Liver (tissue), 8 donors: ENCODE measurements at regions not wholly inside any gene's neighbourhood (a gene's known extent, or its start where the extent isn't known, plus 50 kb on each side); places are given as distances from the start of the nearest gene placed in this dataset.

Experiments
- DNase-seq: peaks from one replicate; pipeline ENCODE4 v3.0.0-alpha.2; 2017; ENCODE audit warnings: low spot score
- H3K27ac ChIP-seq, 2 donors: one replicate each; pipeline ENCODE4 v1.7.0; 2013; ENCODE audit warnings: inconsistent platforms in 2 of 2, low read length in 2 of 2, control low read depth in 1 of 2, low read depth in 1 of 2, mild to moderate bottlenecking in 1 of 2
- H3K27me3 ChIP-seq, 4 donors: one replicate each; pipeline versions ENCODE4 v1.6.1 to v1.7.0; 2013; ENCODE audit warnings: low read length in 3 of 4, inconsistent platforms in 1 of 4, mild to moderate bottlenecking in 1 of 4, moderate library complexity in 1 of 4; ENCODE audit not compliant: control insufficient read depth in 4 of 4, insufficient read depth in 4 of 4
- H3K36me3 ChIP-seq, 4 donors: one replicate each; pipeline versions ENCODE4 v1.6.1 to v1.7.0; 2013; ENCODE audit warnings: low read length in 3 of 4, mild to moderate bottlenecking in 3 of 4, low read depth in 1 of 4, moderate library complexity in 1 of 4; ENCODE audit not compliant: control insufficient read depth in 4 of 4, insufficient read depth in 3 of 4
- H3K4me1 ChIP-seq, 4 donors: one replicate each; pipeline versions ENCODE4 v1.6.1 to v1.7.0; 2013; ENCODE audit warnings: low read length in 3 of 4, mild to moderate bottlenecking in 3 of 4, moderate library complexity in 1 of 4; ENCODE audit not compliant: control insufficient read depth in 4 of 4, insufficient read depth in 4 of 4
- H3K4me3 ChIP-seq, 3 donors: one replicate each; pipeline versions ENCODE4 v1.6.1 to v1.7.0; 2013; ENCODE audit warnings: low read length in 3 of 3, control low read depth in 1 of 3, low read depth in 1 of 3, mild to moderate bottlenecking in 1 of 3
- H3K9ac ChIP-seq, 2 donors: one replicate each; pipeline ENCODE4 v1.7.0; 2013; ENCODE audit warnings: low read length in 2 of 2, mild to moderate bottlenecking in 2 of 2, moderate library complexity in 2 of 2, control low read depth in 1 of 2, low read depth in 1 of 2
- H3K9me3 ChIP-seq, 4 donors: one replicate each; pipeline versions ENCODE4 v1.6.1 to v1.7.0; 2013; ENCODE audit warnings: low read length in 3 of 4; ENCODE audit not compliant: control insufficient read depth in 4 of 4
- EGR1 ChIP-seq, 2 donors: IDR thresholded peaks; 2 replicates each; pipeline ENCODE4 v1.6.1; 2016 to 2018; ENCODE audit warnings: antibody characterized with exemption in 2 of 2, low read depth in 2 of 2
- FOXA1 ChIP-seq: IDR thresholded peaks from 2 replicates; pipeline ENCODE4 v1.6.1; 2016; ENCODE audit warnings: antibody characterized with exemption
- FOXA2 ChIP-seq: IDR thresholded peaks from 2 replicates; pipeline ENCODE4 v1.6.1; 2016; ENCODE audit warnings: antibody characterized with exemption
- GABPA ChIP-seq, 2 donors: IDR thresholded peaks in 1 of 2; conservative IDR thresholded peaks in 1 of 2; 2 replicates each; pipeline ENCODE4 v1.6.1; 2016; ENCODE audit warnings: antibody characterized with exemption in 2 of 2, mild to moderate bottlenecking in 1 of 2, moderate library complexity in 1 of 2
- HNF4A ChIP-seq, 2 donors: conservative IDR thresholded peaks; 2 replicates each; pipeline ENCODE4 v1.6.1; 2016; ENCODE audit warnings: antibody characterized with exemption in 2 of 2, mild to moderate bottlenecking in 2 of 2
- HNF4G ChIP-seq: IDR thresholded peaks from 2 replicates; pipeline ENCODE4 v1.6.1; 2016; ENCODE audit warnings: antibody characterized with exemption
- JUND ChIP-seq, 2 donors: IDR thresholded peaks; 2 replicates each; pipeline ENCODE4 v1.6.1; 2016; ENCODE audit warnings: antibody characterized with exemption in 2 of 2
- NR2F2 ChIP-seq: IDR thresholded peaks from 2 replicates; pipeline ENCODE4 v1.6.1; 2016; ENCODE audit warnings: antibody characterized with exemption
- SP1 ChIP-seq: IDR thresholded peaks from 2 replicates; pipeline ENCODE4 v1.6.1; 2018; ENCODE audit warnings: antibody characterized with exemption, mild to moderate bottlenecking
- TAF1 ChIP-seq: conservative IDR thresholded peaks from 2 replicates; pipeline ENCODE4 v1.6.1; 2016; ENCODE audit warnings: antibody characterized with exemption, mild to moderate bottlenecking
- YY1 ChIP-seq: IDR thresholded peaks from 2 replicates; pipeline ENCODE4 v1.6.1; 2016; ENCODE audit warnings: antibody characterized with exemption, mild to moderate bottlenecking
- WGBS: extraction: QIAGEN DNeasy Blood & Tissue Kit; methylation state at CpG from one replicate; pipeline ENCODE4 v1.1.7; 2013; 5-methylcytosine and 5-hydroxymethylcytosine counted together
- TF ChIP-seq, protein P1 (sequence below): IDR thresholded peaks from 2 replicates; pipeline ENCODE4 v1.6.1; 2016; ENCODE audit warnings: antibody characterized with exemption
- TF ChIP-seq, protein P2 (sequence below): IDR thresholded peaks from 2 replicates; pipeline ENCODE4 v1.6.1; 2016; ENCODE audit warnings: antibody characterized with exemption, mild to moderate bottlenecking
- TF ChIP-seq, protein P3 (sequence below): IDR thresholded peaks from 2 replicates; pipeline ENCODE4 v1.6.1; 2016; ENCODE audit warnings: antibody characterized with exemption
- TF ChIP-seq, protein P4 (sequence below): IDR thresholded peaks from 2 replicates; pipeline ENCODE4 v1.6.1; 2016; ENCODE audit warnings: antibody characterized with exemption
- TF ChIP-seq, protein P5 (sequence below): fragments of 150-350 bp; IDR thresholded peaks from 2 replicates; pipeline ENCODE4 v1.5.1; 2017; ENCODE audit warnings: improper control_type of control experiment, low read depth, low read length; ENCODE audit not compliant: missing input control
- donor health status: healthy.
- donor health status: healthy.
- donor health status: healthy.
- donor health status: healthy.
- donor health status: healthy.

DNA sequence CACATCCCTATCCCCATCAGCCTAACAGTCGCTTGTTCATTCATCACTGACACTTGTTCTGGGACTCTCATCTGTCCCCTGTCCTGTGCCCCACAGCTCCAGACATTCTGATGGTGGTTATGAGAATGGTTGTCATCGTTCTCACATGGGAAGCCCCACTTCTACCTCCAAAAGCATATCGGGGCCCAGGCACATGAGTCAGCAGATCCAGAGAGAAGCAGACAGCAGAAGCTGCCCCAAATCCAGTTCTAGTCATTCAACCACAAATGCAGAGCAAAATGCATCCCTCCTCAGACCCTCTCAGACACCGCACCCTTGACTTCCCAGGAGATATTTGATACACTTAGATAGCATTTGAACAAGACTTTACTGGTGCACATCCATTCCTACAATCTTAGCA, 106.0 kb downstream of the FOXF2 start:
- H3K27me3 ChIP-seq = no peaks in the 10 kb centered on the region
- DNase-seq = no peak
- H3K9ac ChIP-seq = no peak overlapping the region
- no peaks in the 10 kb centered on the region for H3K9me3 ChIP-seq
- H3K4me3 ChIP-seq = no peak overlapping the region
- WGBS = 87% methylated on average over 4 of the region's 4 CpGs
- no peak for TF ChIP-seq FOXA2
- TF ChIP-seq, protein P1, sequence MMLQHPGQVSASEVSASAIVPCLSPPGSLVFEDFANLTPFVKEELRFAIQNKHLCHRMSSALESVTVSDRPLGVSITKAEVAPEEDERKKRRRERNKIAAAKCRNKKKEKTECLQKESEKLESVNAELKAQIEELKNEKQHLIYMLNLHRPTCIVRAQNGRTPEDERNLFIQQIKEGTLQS = no peak
- no peak for TF ChIP-seq YY1
- TF ChIP-seq SP1 = no peak
- TF ChIP-seq, protein P2, sequence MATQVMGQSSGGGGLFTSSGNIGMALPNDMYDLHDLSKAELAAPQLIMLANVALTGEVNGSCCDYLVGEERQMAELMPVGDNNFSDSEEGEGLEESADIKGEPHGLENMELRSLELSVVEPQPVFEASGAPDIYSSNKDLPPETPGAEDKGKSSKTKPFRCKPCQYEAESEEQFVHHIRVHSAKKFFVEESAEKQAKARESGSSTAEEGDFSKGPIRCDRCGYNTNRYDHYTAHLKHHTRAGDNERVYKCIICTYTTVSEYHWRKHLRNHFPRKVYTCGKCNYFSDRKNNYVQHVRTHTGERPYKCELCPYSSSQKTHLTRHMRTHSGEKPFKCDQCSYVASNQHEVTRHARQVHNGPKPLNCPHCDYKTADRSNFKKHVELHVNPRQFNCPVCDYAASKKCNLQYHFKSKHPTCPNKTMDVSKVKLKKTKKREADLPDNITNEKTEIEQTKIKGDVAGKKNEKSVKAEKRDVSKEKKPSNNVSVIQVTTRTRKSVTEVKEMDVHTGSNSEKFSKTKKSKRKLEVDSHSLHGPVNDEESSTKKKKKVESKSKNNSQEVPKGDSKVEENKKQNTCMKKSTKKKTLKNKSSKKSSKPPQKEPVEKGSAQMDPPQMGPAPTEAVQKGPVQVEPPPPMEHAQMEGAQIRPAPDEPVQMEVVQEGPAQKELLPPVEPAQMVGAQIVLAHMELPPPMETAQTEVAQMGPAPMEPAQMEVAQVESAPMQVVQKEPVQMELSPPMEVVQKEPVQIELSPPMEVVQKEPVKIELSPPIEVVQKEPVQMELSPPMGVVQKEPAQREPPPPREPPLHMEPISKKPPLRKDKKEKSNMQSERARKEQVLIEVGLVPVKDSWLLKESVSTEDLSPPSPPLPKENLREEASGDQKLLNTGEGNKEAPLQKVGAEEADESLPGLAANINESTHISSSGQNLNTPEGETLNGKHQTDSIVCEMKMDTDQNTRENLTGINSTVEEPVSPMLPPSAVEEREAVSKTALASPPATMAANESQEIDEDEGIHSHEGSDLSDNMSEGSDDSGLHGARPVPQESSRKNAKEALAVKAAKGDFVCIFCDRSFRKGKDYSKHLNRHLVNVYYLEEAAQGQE = no peak
- no peak for TF ChIP-seq HNF4A (conservative IDR thresholded peaks at IDR 0.05)
- no peak for TF ChIP-seq EGR1 (IDR thresholded peaks at IDR 0.05; ENCODE audit: low read depth in 2 of 2)
- no peak for TF ChIP-seq GABPA (IDR thresholded peaks at IDR 0.05 in 1 of 2, conservative IDR thresholded peaks at IDR 0.05 in 1 of 2)
- TF ChIP-seq, protein P3, sequence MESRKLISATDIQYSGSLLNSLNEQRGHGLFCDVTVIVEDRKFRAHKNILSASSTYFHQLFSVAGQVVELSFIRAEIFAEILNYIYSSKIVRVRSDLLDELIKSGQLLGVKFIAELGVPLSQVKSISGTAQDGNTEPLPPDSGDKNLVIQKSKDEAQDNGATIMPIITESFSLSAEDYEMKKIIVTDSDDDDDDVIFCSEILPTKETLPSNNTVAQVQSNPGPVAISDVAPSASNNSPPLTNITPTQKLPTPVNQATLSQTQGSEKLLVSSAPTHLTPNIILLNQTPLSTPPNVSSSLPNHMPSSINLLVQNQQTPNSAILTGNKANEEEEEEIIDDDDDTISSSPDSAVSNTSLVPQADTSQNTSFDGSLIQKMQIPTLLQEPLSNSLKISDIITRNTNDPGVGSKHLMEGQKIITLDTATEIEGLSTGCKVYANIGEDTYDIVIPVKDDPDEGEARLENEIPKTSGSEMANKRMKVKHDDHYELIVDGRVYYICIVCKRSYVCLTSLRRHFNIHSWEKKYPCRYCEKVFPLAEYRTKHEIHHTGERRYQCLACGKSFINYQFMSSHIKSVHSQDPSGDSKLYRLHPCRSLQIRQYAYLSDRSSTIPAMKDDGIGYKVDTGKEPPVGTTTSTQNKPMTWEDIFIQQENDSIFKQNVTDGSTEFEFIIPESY = no peak
- TF ChIP-seq, protein P4, sequence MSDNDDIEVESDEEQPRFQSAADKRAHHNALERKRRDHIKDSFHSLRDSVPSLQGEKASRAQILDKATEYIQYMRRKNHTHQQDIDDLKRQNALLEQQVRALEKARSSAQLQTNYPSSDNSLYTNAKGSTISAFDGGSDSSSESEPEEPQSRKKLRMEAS = no peak
- TF ChIP-seq TAF1 = no peak
- TF ChIP-seq FOXA1 = no peak
- no peak for TF ChIP-seq NR2F2
- TF ChIP-seq HNF4G = no peak
- TF ChIP-seq JUND (IDR thresholded peaks at IDR 0.05) = no peak
- TF ChIP-seq, protein P5, sequence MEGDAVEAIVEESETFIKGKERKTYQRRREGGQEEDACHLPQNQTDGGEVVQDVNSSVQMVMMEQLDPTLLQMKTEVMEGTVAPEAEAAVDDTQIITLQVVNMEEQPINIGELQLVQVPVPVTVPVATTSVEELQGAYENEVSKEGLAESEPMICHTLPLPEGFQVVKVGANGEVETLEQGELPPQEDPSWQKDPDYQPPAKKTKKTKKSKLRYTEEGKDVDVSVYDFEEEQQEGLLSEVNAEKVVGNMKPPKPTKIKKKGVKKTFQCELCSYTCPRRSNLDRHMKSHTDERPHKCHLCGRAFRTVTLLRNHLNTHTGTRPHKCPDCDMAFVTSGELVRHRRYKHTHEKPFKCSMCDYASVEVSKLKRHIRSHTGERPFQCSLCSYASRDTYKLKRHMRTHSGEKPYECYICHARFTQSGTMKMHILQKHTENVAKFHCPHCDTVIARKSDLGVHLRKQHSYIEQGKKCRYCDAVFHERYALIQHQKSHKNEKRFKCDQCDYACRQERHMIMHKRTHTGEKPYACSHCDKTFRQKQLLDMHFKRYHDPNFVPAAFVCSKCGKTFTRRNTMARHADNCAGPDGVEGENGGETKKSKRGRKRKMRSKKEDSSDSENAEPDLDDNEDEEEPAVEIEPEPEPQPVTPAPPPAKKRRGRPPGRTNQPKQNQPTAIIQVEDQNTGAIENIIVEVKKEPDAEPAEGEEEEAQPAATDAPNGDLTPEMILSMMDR = no peak
- H3K4me1 ChIP-seq = no peaks in the 10 kb centered on the region
- no peaks in the 10 kb centered on the region for H3K36me3 ChIP-seq
- no peak overlapping the region for H3K27ac ChIP-seq

DNA sequence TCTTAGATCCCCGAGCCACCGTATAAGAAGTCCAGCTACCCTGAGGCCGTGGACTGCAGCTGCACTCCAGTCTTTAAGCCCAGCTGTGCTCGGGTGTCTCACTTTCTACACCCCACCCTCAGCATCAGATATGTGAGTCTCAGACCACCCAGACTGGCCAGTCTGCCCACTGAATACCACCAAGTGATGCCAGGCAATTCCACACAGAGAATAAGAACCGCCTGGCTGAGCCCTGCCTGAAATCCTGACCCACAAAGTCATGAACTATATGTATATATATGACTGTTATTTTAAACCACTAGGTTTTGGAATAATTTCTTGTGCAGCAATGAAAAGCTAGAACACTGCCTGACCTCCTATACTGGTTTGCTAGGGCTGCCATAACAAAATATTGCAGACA, 106.7 kb downstream of the FOXF2 start:
- DNase-seq = no peak
- no peaks in the 10 kb centered on the region for H3K36me3 ChIP-seq
- H3K9ac ChIP-seq = no peak overlapping the region
- WGBS = 94% methylated on average over 5 of the region's 5 CpGs
- TF ChIP-seq, protein P1 = no peak
- TF ChIP-seq, protein P4 = no peak
- no peaks in the 10 kb centered on the region for H3K9me3 ChIP-seq
- H3K27me3 ChIP-seq = no peaks in the 10 kb centered on the region
- no peak overlapping the region for H3K27ac ChIP-seq
- no peaks in the 10 kb centered on the region for H3K4me1 ChIP-seq
- H3K4me3 ChIP-seq = no peak overlapping the region
